ENCODE measurements at regions not wholly inside any gene's neighbourhood (a gene's known extent, or its start where the extent isn't known, plus 50 kb on each side); places are given as distances from the start of the nearest gene placed in this dataset.
"Not testable (repeated sequence)": the region's sequence is repeated elsewhere in the genome, so short reads cannot be mapped to it uniquely, and the experiment has no call there.

DNA sequence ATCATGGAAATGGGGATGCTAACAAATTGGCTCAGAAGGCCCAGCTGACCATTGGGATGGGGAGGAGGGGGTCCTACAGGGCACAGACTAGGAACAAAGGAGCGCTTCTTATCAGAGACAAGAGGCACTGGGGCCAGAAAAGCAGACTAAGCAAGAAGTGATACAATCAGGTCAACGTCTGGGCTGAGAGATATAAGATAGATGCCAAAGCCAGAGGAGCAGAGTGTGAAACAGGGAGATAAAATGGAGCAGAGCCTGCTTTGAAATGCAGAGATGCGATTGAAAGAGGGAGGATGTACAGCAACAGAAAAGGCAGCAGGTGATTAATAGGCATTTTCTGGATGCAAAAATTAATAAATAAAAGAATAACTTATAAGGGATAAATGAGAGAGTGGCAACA, 127.5 kb upstream of the SAMSN1 start:
- no peak for DNase-seq (ENCODE audit: low spot score in 2 of 2, unreplicated experiment in 2 of 2)
- H3K36me3 Mint-ChIP-seq = no peaks in the 10 kb centered on the region
- H3K9me3 Mint-ChIP-seq = peaks cover 5% of the 10 kb centered on the region
- H3K27me3 Mint-ChIP-seq (ENCODE audit: low read depth) = no peaks in the 10 kb centered on the region
- H3K4me1 Mint-ChIP-seq = peaks cover 16% of the 10 kb centered on the region
- TF ChIP-seq, protein P1, sequence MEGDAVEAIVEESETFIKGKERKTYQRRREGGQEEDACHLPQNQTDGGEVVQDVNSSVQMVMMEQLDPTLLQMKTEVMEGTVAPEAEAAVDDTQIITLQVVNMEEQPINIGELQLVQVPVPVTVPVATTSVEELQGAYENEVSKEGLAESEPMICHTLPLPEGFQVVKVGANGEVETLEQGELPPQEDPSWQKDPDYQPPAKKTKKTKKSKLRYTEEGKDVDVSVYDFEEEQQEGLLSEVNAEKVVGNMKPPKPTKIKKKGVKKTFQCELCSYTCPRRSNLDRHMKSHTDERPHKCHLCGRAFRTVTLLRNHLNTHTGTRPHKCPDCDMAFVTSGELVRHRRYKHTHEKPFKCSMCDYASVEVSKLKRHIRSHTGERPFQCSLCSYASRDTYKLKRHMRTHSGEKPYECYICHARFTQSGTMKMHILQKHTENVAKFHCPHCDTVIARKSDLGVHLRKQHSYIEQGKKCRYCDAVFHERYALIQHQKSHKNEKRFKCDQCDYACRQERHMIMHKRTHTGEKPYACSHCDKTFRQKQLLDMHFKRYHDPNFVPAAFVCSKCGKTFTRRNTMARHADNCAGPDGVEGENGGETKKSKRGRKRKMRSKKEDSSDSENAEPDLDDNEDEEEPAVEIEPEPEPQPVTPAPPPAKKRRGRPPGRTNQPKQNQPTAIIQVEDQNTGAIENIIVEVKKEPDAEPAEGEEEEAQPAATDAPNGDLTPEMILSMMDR (IDR thresholded peaks at IDR 0.05; ENCODE audit: unreplicated experiment) = no peak
- H3K4me3 Mint-ChIP-seq = no peak overlapping the region
- H3K27ac Mint-ChIP-seq = no peak overlapping the region

DNA sequence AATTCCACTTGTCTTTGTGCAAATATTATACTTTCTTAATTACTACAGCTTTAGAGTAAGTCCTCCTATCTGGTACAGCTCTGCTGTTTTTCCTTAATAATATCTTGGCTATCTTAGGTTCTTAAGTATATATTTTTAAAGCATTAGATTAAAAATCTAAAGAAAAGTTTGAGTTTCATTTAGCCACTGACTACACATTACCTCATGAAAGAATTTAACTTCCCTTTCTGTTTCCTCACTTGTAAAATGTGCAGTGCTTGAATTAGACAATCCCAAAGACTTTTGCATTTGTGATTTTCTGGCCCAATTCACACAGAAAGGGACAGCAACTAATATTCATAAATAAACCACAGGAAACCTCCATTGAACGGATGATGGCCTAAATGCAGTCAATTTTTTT, 126.4 kb upstream of the SAMSN1 start:
- TF ChIP-seq, protein P1 (IDR thresholded peaks at IDR 0.05; ENCODE audit: unreplicated experiment) = no peak
- Mint-ChIP-seq H3K4me1 (peaks cover 12% of the 10 kb centered on the region), H3K9me3 (peaks cover 15% of the 10 kb centered on the region), H3K36me3 (no peaks in the 10 kb centered on the region), H3K27me3 (ENCODE audit: low read depth) (no peaks in the 10 kb centered on the region), H3K4me3 (no peak overlapping the region), H3K27ac (no peak overlapping the region)
- no peak for DNase-seq (ENCODE audit: low spot score in 2 of 2, unreplicated experiment in 2 of 2)

DNA sequence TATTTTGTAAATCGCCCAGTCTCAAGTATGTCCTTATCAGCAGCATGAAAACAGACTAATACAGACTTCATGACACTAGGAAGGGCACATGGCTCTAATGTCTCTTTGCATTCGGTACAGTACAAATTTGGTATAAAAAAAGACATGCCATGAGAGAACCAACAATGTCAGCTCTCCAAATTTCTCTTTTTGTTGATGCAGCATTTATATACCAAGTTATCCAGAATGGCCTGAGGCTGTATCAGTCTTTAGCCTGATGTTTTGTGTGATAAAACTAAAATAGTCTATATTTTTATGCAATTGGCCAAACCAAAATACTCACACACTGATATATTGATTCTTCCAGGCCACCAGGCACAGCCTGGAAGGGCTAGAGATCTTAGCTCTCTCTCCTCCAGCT, 124.3 kb upstream of the SAMSN1 start:
- no peaks in the 10 kb centered on the region for H3K4me1 Mint-ChIP-seq
- H3K4me3 Mint-ChIP-seq = no peak overlapping the region
- no peaks in the 10 kb centered on the region for H3K36me3 Mint-ChIP-seq
- no peak for DNase-seq (ENCODE audit: low spot score in 2 of 2, unreplicated experiment in 2 of 2)
- no peak overlapping the region for H3K27ac Mint-ChIP-seq
- TF ChIP-seq, protein P1 (IDR thresholded peaks at IDR 0.05; ENCODE audit: unreplicated experiment) = no peak
- H3K27me3 Mint-ChIP-seq (ENCODE audit: low read depth) = no peaks in the 10 kb centered on the region
- peaks cover 15% of the 10 kb centered on the region for H3K9me3 Mint-ChIP-seq

DNA sequence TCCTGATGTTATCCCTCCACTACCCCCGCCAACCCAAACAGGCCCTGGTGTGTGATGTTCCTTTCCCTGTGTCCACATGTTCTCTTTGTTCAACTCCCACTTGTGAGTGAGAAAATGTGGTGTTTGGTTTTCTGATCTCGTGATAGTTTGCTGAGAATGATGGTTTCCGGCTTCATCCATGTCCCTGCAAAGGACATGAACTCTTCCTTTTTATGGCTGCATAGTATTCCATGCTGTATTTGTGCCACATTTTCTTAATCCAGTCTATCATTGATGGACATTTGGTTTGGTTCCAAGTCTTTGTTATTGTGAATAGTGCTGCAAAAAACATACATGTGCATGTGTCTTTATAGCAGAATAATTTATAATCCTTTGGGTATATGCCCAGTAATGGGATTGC, 123.0 kb upstream of the SAMSN1 start:
- H3K4me1 Mint-ChIP-seq; H3K4me3 Mint-ChIP-seq; H3K27ac Mint-ChIP-seq; H3K27me3 Mint-ChIP-seq (ENCODE audit: low read depth); DNase-seq (ENCODE audit: low spot score in 2 of 2, unreplicated experiment in 2 of 2); H3K36me3 Mint-ChIP-seq: not testable (repeated sequence)
- peaks cover 15% of the 10 kb centered on the region for H3K9me3 Mint-ChIP-seq

DNA sequence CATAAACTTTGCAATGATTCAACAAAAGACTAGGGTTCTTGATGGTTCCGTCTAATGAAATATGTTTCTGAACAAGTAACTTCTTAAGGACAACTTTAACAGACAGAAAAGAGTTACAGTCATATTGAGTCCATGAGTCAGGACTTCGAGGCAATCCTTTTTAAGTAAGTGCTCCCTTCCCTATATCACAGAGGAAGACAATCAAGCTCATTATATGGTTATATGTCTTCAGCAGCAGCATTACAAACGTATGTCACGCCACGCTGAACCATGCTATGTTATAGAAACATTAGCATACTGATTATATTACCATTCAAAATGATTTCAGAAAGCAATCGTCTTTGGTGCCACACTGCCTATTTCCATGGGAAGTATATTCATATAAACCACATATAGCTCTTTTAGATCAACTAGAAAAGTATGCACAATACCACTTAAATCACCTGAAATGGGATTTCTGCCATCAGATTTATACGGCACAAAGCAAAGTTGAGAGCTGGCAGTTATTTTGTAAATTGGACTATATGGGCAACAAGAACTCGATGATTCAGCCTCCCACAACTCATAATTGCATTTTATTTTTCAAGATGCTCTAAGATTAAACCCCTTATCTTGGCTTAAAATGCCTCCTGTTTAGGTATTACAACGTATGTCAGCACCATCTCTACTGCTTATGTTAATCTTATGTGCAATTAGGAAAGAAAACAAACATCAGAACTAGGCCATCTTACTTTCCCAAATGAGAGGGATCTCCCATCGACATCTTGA, 111.3 kb upstream of the SAMSN1 start:
- DNase-seq (ENCODE audit: low spot score in 2 of 2, unreplicated experiment in 2 of 2) = no peak
- Mint-ChIP-seq H3K27ac (no peak overlapping the region), H3K36me3 (no peaks in the 10 kb centered on the region), H3K4me1 (no peaks in the 10 kb centered on the region), H3K4me3 (no peak overlapping the region), H3K9me3 (no peaks in the 10 kb centered on the region), H3K27me3 (ENCODE audit: low read depth) (no peaks in the 10 kb centered on the region)
- TF ChIP-seq, protein P1 (IDR thresholded peaks at IDR 0.05; ENCODE audit: unreplicated experiment) = no peak

DNA sequence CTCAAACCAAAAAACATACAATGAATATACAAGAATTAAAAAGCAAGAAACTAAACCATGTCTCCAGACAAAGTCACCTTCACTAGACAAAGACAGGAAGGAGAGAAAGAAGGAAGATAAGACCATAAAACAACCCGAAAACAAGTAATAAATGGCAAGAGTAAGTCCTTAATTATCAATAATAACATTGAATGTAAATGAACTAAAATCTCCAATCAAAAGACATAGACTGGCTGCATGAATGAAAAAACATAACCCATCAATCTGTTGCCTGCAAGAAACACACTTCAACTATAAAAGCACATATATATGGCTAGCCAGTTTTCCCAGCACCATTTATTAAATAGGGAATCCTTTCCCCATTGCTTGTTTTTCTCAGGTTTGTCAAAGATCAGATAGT, 100.8 kb upstream of the SAMSN1 start:
- no peaks in the 10 kb centered on the region for H3K4me1 Mint-ChIP-seq
- H3K27ac Mint-ChIP-seq = no peak overlapping the region
- H3K9me3 Mint-ChIP-seq = peaks cover 23% of the 10 kb centered on the region
- TF ChIP-seq, protein P1 (IDR thresholded peaks at IDR 0.05; ENCODE audit: unreplicated experiment) = no peak
- no peaks in the 10 kb centered on the region for H3K27me3 Mint-ChIP-seq (ENCODE audit: low read depth)
- H3K36me3 Mint-ChIP-seq = no peaks in the 10 kb centered on the region
- no peak overlapping the region for H3K4me3 Mint-ChIP-seq
- DNase-seq (ENCODE audit: low spot score in 2 of 2, unreplicated experiment in 2 of 2) = no peak

Data from mesothelial cell of epicardium (in vitro differentiated cells).